DOHH2 (cell line): ENCODE measurements at regions not wholly inside any gene's neighbourhood (a gene's known extent, or its start where the extent isn't known, plus 50 kb on each side); places are given as distances from the start of the nearest gene placed in this dataset.

ENCODE experiments used
- EZH2phosphoT487 ChIP-seq: fragments of 200-600 bp; sonication (generic); IDR thresholded peaks from 2 replicates; pipeline ENCODE4 v1.6.1; 2017; ENCODE audit warnings: borderline replicate concordance, mild to moderate bottlenecking, antibody characterized with exemption, low read length, moderate library complexity, mixed read lengths
- TF ChIP-seq, protein P1 (sequence below): fragments of 200-600 bp; sonication (generic); IDR thresholded peaks from one replicate; pipeline ENCODE4 v1.5.1; 2014; ENCODE audit warnings: antibody characterized with exemption, mild to moderate bottlenecking, low read depth, low read length; ENCODE audit not compliant: poor library complexity, severe bottlenecking

DNA sequence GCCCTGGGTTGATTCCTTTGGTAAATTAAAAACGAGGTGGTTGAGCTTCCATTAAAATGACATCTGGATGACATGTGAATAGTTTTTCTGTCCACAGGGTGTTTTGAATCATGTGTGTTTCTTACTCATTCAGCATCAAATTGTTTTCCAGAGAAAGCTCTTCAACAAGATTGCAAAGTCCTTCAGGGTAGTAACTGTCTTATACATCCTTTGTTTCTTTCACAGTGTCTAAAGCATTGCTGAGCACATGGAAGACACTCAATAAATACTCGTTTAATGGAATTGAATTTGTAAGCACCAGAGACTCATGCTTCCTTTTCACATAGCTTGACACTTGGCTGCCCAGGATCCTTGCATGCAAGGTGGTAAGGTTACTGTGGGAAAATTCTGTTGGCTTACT is 223.1 kb upstream of the CNTN6 start:
- TF ChIP-seq, protein P1, sequence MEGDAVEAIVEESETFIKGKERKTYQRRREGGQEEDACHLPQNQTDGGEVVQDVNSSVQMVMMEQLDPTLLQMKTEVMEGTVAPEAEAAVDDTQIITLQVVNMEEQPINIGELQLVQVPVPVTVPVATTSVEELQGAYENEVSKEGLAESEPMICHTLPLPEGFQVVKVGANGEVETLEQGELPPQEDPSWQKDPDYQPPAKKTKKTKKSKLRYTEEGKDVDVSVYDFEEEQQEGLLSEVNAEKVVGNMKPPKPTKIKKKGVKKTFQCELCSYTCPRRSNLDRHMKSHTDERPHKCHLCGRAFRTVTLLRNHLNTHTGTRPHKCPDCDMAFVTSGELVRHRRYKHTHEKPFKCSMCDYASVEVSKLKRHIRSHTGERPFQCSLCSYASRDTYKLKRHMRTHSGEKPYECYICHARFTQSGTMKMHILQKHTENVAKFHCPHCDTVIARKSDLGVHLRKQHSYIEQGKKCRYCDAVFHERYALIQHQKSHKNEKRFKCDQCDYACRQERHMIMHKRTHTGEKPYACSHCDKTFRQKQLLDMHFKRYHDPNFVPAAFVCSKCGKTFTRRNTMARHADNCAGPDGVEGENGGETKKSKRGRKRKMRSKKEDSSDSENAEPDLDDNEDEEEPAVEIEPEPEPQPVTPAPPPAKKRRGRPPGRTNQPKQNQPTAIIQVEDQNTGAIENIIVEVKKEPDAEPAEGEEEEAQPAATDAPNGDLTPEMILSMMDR: no peak
- no peak for TF ChIP-seq EZH2phosphoT487
